ENCODE measurements at regions not wholly inside any gene's neighbourhood (a gene's known extent, or its start where the extent isn't known, plus 50 kb on each side); places are given as distances from the start of the nearest gene placed in this dataset.
A peak's percentile ranks its signal among the peaks of the same experiment; 100 is the strongest.

DNA sequence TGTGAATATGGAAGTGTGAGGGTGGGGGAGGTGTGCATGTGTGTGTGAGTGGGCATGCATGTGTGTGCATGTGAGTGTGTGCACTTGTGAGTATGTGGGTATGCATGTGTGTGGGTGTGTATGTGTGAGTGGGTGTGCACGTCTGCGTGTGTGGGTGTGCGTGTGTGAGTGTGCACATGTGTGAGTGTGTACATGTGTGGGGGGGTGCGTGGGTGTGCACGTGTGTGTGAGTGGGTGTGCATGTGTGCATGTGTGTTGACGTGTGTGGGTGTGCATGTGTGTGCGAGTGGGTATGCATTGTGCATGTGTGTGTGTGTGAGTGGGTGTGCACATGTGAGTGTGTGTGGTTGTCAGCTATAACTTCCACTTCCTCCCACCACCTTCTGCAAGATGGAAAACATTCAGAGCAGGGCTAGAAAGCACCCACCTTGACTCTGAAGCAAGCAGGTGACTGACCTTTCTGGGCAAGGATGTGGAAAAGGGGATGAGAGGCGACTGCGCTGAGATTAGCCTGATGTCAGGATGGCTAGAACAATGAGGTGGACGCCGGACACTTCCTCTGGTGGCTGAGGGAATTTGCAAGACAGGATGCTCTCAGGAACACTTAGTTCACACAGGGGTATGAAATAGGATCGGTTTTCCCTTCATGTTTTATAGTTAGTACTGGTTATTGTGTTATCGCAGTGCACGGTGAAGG, 103.6 kb downstream of the ACKR3 start:
- DNase-seq (ENCODE audit: low spot score), result no peak

DNA sequence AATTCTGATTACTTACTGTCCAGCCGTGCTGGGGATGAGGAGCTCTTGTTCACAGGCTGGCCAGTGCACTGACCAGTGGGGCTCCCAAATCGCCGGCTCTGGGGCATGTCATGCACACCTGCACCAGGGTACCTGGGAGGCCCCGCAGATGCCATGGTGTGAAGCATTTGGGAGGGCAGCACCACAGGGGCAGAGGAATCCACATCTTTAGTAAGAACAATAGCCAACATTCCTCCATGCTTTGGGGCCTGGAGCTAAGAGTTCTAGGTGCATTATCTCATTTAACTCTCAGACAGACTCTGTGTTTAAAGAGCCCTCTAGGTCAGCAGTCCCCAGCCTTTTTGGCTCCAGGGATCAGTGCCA, 104.2 kb downstream of the ACKR3 start:
- DNase-seq (ENCODE audit: low spot score), result no peak

DNA sequence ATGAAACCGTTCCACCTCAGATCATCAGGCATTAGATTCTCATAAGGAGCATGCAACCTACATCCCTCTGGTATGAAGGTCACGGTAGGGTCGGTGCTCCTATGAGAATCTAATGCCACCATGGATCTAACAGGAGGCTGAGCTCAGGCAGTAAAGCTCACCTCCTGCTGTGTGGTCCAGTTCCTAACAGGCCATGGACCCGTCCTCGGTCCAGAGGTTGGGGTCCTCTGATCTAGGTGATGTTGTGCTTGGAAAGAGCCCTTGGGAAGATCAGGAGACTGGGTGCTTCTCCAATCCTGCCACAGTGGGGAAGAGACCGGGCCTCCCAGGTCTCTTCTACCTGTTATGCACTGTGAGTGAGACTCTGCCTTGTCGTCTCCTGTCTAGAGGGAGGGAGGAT, 104.6 kb downstream of the ACKR3 start:
- DNase-seq (ENCODE audit: low spot score), result no peak

- no peak for DNase-seq (ENCODE audit: low spot score)
These were observed 105.0 kb downstream of the ACKR3 start for GRCh38 chr2:236674646-236675045.

DNA sequence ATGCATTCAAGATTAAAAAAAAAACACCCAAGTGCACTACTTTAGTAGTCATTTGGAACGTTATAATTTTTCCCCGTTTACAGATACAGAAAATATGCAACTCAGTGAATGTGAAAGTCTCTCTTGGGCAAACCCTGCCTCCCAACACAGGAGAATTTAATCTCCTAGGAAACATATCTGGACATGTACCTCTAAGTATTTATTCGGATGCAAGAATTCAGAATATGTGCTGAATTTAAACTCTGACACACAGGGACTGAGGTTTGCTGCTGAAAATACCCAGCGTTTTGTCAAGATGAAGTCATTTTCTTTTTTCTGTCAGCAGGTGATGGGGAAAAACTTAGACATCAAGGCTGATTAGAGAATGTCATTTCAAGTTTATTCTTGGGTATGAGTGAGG, 105.4 kb downstream of the ACKR3 start:
- DNase-seq (ENCODE audit: low spot score), result no peak

DNA sequence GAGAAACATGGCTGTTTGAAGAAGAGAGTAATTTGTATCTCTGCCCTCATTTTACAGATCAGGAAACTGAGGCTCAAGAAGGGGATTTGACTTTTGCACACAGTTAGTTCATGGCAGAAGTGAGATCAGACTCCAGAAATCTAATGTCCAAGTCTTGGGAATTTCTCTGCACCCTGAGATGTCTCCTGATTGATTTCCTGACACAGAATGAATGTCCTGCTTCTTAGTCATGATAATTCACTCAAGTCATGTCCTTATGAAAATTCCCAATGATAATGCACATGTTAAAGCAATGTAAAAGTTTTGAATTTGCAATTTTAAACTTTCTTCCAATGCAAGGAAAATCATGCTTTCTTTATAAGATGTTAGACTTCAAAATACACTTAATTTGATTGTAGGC, 105.9 kb downstream of the ACKR3 start:
- DNase-seq (ENCODE audit: low spot score), result no peak

DNA sequence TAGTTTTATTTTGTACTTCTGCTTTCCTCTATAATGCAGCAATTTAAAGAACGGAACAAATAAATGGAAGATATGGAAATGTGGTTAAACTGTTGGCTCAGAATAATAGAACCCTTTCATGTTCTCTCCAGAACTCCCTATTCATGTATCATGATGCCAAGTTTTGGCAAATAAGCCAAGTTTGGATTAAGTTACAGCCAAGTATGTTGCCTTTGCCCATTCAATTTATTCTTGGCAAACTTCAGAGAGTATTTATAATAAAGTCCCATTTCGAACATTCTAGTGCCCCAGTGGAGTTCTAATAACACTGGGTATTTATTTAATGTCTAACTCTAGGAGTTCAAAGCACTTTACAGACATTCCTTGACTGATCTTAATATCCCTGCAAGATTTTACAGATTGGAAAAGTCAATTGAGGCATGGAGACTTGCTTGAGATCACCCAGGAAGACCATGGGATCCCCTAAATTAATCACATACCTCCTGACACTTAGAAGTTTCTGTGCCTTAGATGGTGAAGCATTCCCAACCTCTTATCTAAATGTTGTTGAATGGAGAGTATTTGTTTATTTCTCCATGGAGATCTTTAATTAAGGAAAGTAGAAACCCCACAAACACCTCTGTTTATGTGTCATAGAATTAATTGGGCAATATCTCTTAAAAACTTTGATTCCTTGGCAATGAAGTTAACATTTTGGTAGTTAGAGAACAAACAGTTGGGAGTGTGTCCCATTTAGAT, 106.7 kb downstream of the ACKR3 start:
- DNase-seq (ENCODE audit: low spot score), result peak; percentile 68

DNA sequence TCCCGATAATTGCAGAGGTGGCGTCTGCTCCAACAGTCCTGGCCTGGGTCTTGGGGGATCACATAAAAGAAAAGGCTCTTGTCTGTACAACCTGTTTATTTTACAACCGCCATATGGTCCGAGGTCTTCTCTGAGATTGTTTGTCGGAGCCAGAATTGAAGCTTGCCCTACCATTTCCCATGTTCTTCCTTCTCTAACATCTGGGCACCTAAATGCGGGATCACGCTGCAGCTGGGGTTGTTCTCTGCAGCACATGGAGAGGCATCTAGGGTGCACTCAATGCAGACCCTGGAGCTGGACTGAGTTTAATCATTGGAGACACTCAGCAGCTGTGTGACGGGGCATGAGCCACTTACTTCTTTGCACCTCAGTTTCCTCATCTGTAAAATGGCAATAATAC, 107.7 kb downstream of the ACKR3 start:
- no peak for DNase-seq (ENCODE audit: low spot score)

DNA sequence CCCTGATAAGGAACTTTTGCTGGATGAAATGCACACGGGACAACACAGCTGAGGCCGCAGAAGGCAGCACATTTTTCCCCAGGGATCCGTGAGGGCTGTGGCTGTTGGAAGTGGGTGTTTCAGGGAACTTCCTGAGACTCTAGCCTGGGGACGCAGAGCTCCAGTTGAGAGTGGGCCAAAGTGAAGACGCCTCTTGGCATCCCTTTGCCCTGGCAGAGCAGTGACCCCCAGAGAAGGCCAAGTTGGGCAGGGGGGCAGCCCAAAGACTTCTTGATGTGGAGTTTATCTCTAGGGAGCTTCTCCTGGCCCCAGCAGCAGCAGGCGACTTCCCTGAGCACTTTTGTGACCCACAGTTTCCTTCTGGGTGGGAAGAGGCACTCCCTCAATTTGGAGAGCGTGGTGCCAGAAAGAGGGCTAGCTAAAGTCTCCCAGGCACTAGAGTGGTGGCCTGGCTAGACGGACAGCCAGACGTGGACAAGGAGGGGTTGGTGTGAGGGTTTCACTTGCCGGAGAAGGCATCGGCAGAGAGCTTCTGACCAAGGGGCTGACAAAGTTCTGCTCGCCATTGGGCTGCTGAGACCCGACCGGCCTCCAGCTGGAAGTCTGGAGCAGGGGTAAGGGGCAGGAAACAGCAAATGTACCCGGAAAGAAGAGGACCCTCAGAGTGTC, 108.8 kb downstream of the ACKR3 start:
- DNase-seq (ENCODE audit: low spot score), result no peak

- DNase-seq (ENCODE audit: low spot score), result peak; percentile 94
These were observed 110.5 kb downstream of the ACKR3 start for GRCh38 chr2:236679884-236680860.

DNA sequence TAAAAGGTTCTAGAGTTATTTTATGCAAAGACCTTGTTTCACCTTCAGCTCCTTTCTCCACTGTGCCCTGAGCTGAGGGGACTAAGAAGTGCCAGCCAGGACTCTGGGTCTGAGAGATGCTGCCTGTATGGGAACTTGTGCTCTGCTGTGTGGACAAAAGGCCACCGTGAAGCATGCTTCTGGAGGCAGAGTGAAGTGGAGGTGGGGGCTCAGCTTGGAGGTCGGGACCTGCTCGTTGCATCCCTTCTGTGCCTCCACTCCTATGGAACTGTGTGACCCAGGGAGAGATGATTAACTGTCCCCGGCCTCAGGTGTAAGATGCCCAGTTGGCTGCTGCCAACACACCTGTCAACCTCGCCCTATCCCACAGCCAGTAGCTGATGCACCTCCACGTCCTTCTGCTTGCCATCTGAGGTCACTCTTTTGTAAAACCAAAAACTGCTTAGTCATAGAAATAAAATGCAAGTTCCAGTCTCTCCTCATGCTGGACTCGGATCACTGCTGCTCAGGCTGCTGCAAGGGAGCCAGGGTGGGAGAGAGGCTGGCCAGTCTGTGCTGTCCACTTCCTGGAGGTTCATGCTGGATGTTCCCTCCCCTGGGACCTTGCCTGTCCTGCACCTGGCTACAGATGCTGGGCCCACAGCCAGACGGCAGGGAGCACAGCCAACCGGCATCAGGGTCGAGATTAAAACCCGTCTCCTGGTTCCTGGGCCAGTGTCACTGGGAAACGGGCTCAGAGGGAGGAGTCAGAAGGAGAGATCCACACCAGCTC, 113.2 kb downstream of the ACKR3 start:
- DNase-seq (ENCODE audit: low spot score), result peak; percentile 28

DNA sequence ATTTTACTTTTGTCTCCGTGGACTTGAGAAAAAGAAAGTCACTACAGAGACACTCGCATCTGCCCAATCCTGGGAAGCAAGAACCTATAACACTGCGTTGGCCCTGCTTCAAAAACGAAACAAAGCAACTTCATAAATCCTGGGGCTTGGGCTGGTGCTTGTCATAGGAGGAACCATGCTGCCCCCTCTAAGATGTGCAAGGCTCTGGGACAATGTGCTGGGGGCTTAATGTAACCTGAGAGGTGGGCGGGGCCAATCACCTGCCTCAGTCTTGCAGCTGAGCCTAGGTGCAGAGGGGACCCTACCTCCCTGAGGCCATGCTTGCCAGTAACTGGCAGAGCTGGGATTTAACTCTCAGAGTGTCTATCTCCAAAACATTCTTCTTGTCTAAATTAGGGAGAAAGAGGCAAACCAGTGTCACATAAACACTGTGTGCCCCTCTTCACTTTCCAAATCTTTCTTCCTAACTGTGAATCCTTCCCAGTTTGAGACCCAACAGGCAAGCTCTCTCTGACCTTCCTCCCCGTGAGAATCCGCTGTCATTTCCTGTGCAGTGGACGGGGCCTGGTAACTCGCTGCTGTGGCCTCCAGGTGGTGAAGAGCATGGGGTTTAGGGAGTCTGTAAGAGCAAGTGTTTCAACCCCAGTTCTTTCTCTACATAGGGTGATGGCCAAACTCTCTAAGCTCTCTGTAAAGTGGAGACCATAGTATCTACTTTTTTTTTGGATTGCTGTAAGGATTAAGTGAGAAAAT, 115.1 kb downstream of the ACKR3 start:
- DNase-seq (ENCODE audit: low spot score), result no peak

GRCh38 chr2:236685361-236685760, 115.7 kb downstream of the ACKR3 start:
- no peak for DNase-seq (ENCODE audit: low spot score)

DNA sequence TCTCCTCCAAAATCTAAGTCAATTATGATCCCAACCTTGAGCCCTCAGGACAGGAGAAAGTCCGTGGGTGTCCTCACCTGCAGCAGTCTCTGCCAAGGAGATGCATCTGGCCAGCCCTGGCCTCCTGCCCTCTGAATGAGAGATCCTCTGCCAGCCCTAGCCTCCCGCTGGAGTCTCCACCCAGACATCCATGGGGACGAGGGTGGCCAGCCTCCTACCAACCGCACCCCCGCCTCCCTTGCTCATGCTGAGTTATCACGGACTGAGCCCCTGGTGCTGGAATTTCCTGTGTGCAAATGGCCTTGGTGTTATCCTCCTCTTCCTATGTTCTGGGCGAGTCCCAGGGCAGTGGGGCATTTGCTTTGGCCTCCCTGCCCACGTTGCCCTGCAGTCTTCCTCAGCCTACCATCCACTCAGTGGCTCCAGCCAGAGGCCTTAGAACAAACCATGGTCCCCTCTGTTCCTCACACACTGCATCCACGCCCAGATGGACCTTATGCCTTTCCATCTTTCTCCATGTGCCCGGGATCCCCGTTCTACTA, 116.4 kb downstream of the ACKR3 start:
- DNase-seq (ENCODE audit: low spot score), result no peak

DNA sequence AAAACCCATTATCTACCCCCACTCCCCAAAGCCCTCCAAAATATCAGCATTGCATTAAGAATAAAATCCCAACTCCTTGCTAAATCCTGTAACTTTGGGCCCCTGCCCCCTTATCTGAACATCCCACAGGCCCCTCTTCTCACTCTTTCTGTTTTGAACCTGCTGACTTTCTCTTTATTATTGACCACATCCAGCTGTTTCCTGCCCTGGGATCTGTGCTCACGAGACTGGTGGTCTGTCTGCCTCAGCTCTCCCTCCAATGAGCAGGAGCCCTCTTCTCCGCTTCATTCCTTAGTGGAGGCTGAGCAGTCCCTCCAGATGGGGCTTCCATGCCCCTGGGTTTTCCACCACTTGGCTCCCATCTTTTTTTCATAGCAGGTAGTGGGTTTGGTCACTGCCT, 116.9 kb downstream of the ACKR3 start:
- DNase-seq (ENCODE audit: low spot score), result no peak

- DNase-seq (ENCODE audit: low spot score), result no peak
These were observed 117.8 kb downstream of the ACKR3 start for GRCh38 chr2:236687296-236687965.

DNA sequence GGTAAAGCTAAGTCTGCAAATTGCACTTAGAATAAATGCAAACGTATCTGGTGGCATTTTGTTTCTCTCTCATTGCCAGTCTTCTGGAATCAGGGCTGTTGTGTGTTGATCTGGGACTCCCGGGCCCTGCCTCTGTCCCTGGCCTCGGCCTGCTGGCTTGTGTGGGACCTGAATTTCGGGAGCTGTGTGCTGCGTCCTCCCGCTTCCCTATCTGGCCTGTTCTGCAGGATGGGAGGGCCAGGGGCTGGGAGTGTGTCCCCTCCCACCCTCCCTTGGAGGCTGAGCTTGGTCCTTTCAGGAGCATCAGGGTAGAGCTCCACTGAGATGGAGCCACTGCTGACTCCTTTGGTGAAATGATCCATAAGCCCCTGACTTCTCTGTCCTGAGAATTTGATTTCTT, 118.5 kb downstream of the ACKR3 start:
- DNase-seq (ENCODE audit: low spot score), result no peak

DNA sequence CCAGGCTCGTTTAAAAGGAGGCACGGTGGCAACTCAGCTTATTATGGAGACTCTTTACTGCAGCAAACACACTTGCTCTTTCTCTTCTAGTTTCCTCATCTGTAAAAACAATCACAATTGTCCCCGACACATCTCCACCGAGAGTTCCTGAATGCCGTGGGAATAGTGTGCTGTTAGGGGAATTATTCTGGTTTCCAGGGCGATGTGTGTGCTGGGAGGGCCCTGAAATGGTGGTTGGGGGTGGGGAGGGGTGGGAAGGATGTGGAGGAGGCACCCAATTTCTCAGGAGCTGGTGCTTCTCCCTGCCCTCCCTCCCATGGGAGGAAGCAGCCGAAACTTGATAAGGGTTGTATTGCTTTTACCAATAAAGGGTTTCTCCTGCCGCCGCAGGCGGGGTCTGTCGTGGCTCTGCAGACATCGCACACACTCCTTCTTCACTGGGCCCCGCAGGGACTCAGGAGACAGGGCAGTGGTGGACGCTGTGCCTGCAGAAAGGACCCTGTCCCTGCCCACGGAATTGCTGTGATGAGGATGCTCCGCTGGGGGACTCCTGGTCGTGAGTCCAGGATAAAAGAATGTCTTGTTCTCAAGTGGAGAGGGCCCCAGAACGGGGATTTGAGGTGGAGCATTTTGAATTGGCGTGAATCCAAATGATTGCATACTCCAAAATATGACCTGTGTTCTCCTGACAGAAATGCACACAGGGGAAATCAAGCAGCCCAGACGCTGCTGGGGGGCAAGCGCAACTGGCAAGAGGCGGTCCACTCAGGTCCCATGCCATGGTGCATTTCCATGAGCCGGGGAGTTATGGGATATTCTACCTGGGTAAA, 119.2 kb downstream of the ACKR3 start:
- DNase-seq (ENCODE audit: low spot score), result no peak

- DNase-seq (ENCODE audit: low spot score), result no peak
These were observed 119.7 kb downstream of the ACKR3 start for GRCh38 chr2:236689393-236689700.
